Activated effector memory CD4-positive, alpha-beta T cell treated with Interleukin-2 at 50 U/mL for 16 hours (primary cell): ENCODE measurements at regions not wholly inside any gene's neighbourhood (a gene's known extent, or its start where the extent isn't known, plus 50 kb on each side); places are given as distances from the start of the nearest gene placed in this dataset.

ENCODE experiments used
- DNase-seq: peaks from one replicate; pipeline ENCODE4 v3.0.0-alpha.2; 2020

- DNase-seq: no peak
Observed at GRCh38 chr10:126851414-126852108, 53.7 kb upstream of the DOCK1 start.

GRCh38 chr10:126854726-126855495 lies 50.3 kb upstream of the DOCK1 start:
- no peak for DNase-seq
